Endothelial cell of umbilical vein (primary cell): ENCODE measurements at regions not wholly inside any gene's neighbourhood (a gene's known extent, or its start where the extent isn't known, plus 50 kb on each side); places are given as distances from the start of the nearest gene placed in this dataset.

Source experiments
- BruUV-seq: library from RNA; stranded (reverse); fragments of 400-500 nt; replicated peaks from 2 replicates; lab custom pipeline; 2021; lab: Mats Ljungman, UMichigan
- CTCF ChIA-PET: fragments of 300-600, 350-600 bp; sonication (Branson Sonifier 250); formaldehyde crosslinking; loops from one replicate; lab custom pipeline; 2021; ENCODE audit warnings: antibody characterized with exemption, inconsistent platforms; lab: Charles Lee
- POLR2A ChIA-PET: fragments of 300-600, 350-600 bp; sonication (Branson Sonifier 250); formaldehyde crosslinking; loops from one replicate; lab custom pipeline; 2021; ENCODE audit warnings: antibody characterized with exemption, inconsistent platforms; lab: Charles Lee
- DNase-seq: peaks from one replicate; pipeline ENCODE4 v3.0.0-alpha.2; 2011; ENCODE audit warnings: low read depth, low spot score
- FAIRE-seq: peaks from 2 replicates; lab custom pipeline; 2011; peaks lifted over from hg19 to GRCh38; lab: Jason Lieb, UNC
- H2AFZ ChIP-seq: 2 replicates; pipeline ENCODE4 v1.6.0; 2012; ENCODE audit warnings: low read depth, low read length, control low read depth, inconsistent platforms
- H3K27ac ChIP-seq: 2 replicates; pipeline ENCODE4 v1.5.1; 2011; ENCODE audit warnings: low read depth, mild to moderate bottlenecking, control low read depth, low read length, moderate library complexity; ENCODE audit not compliant: insufficient read depth
- H3K27me3 ChIP-seq, 2 experiments: 2 replicates each; pipeline versions ENCODE4 v1.6.0 to v1.6.1; 2011; ENCODE audit warnings: low read length in 2 of 2, mixed read lengths in 1 of 2; ENCODE audit not compliant: control insufficient read depth in 2 of 2, insufficient read depth in 2 of 2
- H3K36me3 ChIP-seq, 2 experiments: 2 replicates in 1 of 2; 3 replicates in 1 of 2; pipeline ENCODE4 v1.5.1; 2011; ENCODE audit warnings: low read length in 2 of 2, mild to moderate bottlenecking in 1 of 2, moderate library complexity in 1 of 2; ENCODE audit not compliant: control insufficient read depth in 2 of 2, insufficient read depth in 2 of 2; ENCODE audit errors: extremely low read depth in 1 of 2
- H3K4me1 ChIP-seq: 3 replicates; pipeline ENCODE4 v1.5.1; 2011; ENCODE audit warnings: mild to moderate bottlenecking, low read length; ENCODE audit not compliant: control insufficient read depth, insufficient read depth; ENCODE audit errors: extremely low read depth
- H3K4me2 ChIP-seq: 2 replicates; pipeline ENCODE4 v1.6.1; 2011; ENCODE audit warnings: low read length, control low read depth, mixed read lengths; ENCODE audit not compliant: insufficient read depth
- H3K4me3 ChIP-seq, 3 experiments: fragments of 200-600 bp in 1 of 3; sonication (generic), shearing (Covaris generic) in 1 of 3; replicated peaks in 1 of 3; 2 replicates each; pipeline ENCODE4 v1.5.1; 2011 to 2016; ENCODE audit warnings: control low read depth in 3 of 3, low read length in 3 of 3, mild to moderate bottlenecking in 2 of 3, inconsistent platforms in 1 of 3, low read depth in 1 of 3, moderate library complexity in 1 of 3; ENCODE audit not compliant: insufficient read depth in 1 of 3
- H3K79me2 ChIP-seq: 2 replicates; pipeline ENCODE4 v1.6.0; 2012; ENCODE audit warnings: low read length, inconsistent platforms; ENCODE audit not compliant: control insufficient read depth, insufficient read depth
- H3K9ac ChIP-seq: replicated peaks from 2 replicates; pipeline ENCODE3; 2011; ENCODE audit warnings: low read length, control low read depth; ENCODE audit not compliant: insufficient read depth; ENCODE audit errors: extremely low read depth
- H3K9me1 ChIP-seq: replicated peaks from 3 replicates; pipeline ENCODE4 v1.6.0; 2011; ENCODE audit warnings: mild to moderate bottlenecking, low read length; ENCODE audit not compliant: control insufficient read depth, insufficient read depth; ENCODE audit errors: extremely low read depth
- H3K9me3 ChIP-seq: replicated peaks from 2 replicates; pipeline ENCODE4 v1.5.1; 2012; ENCODE audit warnings: low read length, inconsistent platforms; ENCODE audit not compliant: control insufficient read depth, insufficient read depth
- H4K20me1 ChIP-seq: replicated peaks from 2 replicates; pipeline ENCODE3; 2011; ENCODE audit warnings: mild to moderate bottlenecking, low read length; ENCODE audit not compliant: control insufficient read depth, insufficient read depth; ENCODE audit errors: extremely low read depth
- EZH2 ChIP-seq: IDR thresholded peaks from 2 replicates; pipeline ENCODE4 v1.6.1; 2012; ENCODE audit warnings: borderline replicate concordance, low read depth, mild to moderate bottlenecking, moderate library complexity, low read length, inconsistent platforms; ENCODE audit not compliant: severe bottlenecking
- FOS ChIP-seq: IDR thresholded peaks from 2 replicates; pipeline ENCODE4 v1.6.1; 2011; ENCODE audit warnings: mild to moderate bottlenecking, low read length, moderate library complexity, borderline replicate concordance; ENCODE audit not compliant: insufficient read depth
- GATA2 ChIP-seq: IDR thresholded peaks from 2 replicates; pipeline ENCODE4 v1.7.0; 2011; ENCODE audit warnings: low read depth, mild to moderate bottlenecking, moderate library complexity, mixed read lengths, low read length; ENCODE audit not compliant: insufficient read length, insufficient read depth
- JUN ChIP-seq: IDR thresholded peaks from 2 replicates; pipeline ENCODE4 v1.6.1; 2011; ENCODE audit warnings: borderline replicate concordance, low read depth; ENCODE audit not compliant: insufficient read length, insufficient read depth
- POLR2A ChIP-seq: IDR thresholded peaks from 2 replicates; pipeline ENCODE4 v1.6.1; 2012; ENCODE audit warnings: low read depth, mild to moderate bottlenecking, control low read depth, low read length
- POLR2AphosphoS5 ChIP-seq: IDR thresholded peaks from 2 replicates; pipeline ENCODE4 v1.6.1; 2012; ENCODE audit warnings: low read depth, mild to moderate bottlenecking, control low read depth, low read length, moderate library complexity; ENCODE audit not compliant: insufficient read depth
- dilution Hi-C: fragments of 300-500 bp; cut with MboI; formaldehyde crosslinking; loops from one replicate; pipeline ENCODE4 v1.15.0; 2019; ENCODE audit warnings: low sequenced_read_pairs; ENCODE audit not compliant: extremely low pct_ligation_motif_present
- intact Hi-C: fragments of 100-400 bp; cut with micrococcal nuclease; formaldehyde crosslinking; loops from one replicate; pipeline ENCODE4 v1.10.0; 2022
- TF ChIP-seq, protein P1 (sequence below): IDR thresholded peaks from 2 replicates; pipeline ENCODE4 v1.6.1; 2011; ENCODE audit not compliant: insufficient read depth, insufficient read length

DNA sequence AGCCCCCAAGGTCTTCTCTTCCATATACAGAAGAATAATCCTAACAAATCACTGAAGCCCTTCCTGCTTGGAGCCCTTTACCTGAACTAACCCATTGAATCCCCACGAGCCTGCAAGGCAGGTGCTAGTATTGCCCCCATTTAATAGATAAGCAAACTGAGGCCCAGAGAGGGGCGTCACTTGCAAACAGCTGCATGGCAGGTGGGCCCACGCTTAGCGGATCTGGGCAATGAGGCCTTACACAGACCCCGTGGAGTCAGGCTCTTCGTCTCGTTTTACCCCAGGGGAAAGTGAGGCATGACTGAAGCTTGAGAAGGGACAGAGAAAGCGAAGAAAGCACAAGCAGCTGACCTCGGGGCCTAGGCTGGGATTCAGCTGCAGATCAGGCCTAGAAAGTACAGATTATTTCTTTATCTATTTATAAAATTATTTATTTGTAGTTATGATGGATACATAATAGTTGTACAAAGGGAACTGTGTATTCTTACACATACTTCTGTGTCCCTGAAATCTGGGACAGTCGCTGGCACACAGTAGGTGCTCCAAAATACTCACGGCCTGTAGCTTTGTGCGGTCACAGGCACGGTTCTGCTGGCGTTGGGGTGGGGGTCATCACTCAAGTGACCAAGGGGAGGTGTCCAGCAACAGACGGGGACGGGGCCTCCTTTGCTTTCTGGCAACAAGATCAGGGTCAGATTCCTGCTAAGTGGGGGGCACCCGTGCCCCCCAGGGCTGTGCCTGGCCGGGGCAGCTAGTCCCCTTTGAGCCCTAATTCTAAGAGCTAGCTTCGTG, 223.2 kb upstream of the GSE1 start:
- DNase-seq, result no peak
- no peak overlapping the region for H3K27ac ChIP-seq
- no peaks in the 10 kb centered on the region for H3K9me1 ChIP-seq
- ChIA-PET POLR2A (no interaction called here), CTCF (interaction anchor here (0.7 to 4.6 kb wide), 3 partner anchors 13 to 227 kb away, joined by 3 to 35 read pairs (median 3); no protein-coding TSS in a partner anchor)
- no peak overlapping the region for H3K4me2 ChIP-seq
- no peak for FAIRE-seq
- no peaks in the 10 kb centered on the region for H3K79me2 ChIP-seq
- intact Hi-C loops (no loop called here), dilution Hi-C loops (no loop called here)
- no peaks in the 10 kb centered on the region for H3K4me1 ChIP-seq
- no TSS peak for BruUV-seq
- no peaks in the 10 kb centered on the region for H4K20me1 ChIP-seq
- H3K9me3 ChIP-seq, result no peaks in the 10 kb centered on the region
- H2AFZ ChIP-seq, result no peak overlapping the region
- no peak overlapping the region for H3K9ac ChIP-seq
- TF ChIP-seq POLR2A (no peak), JUN (no peak), FOS (no peak), EZH2 (no peak), GATA2 (no peak), POLR2AphosphoS5 (no peak)
- TF ChIP-seq, protein P1, sequence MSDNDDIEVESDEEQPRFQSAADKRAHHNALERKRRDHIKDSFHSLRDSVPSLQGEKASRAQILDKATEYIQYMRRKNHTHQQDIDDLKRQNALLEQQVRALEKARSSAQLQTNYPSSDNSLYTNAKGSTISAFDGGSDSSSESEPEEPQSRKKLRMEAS, result no peak
- no peaks in the 10 kb centered on the region for H3K36me3 ChIP-seq
- no peak overlapping the region for H3K4me3 ChIP-seq
- no peaks in the 10 kb centered on the region for H3K27me3 ChIP-seq
